ENCODE measurements at regions not wholly inside any gene's neighbourhood (a gene's known extent, or its start where the extent isn't known, plus 50 kb on each side); places are given as distances from the start of the nearest gene placed in this dataset.
"Not testable (repeated sequence)": the region's sequence is repeated elsewhere in the genome, so short reads cannot be mapped to it uniquely, and the experiment has no call there.

DNA sequence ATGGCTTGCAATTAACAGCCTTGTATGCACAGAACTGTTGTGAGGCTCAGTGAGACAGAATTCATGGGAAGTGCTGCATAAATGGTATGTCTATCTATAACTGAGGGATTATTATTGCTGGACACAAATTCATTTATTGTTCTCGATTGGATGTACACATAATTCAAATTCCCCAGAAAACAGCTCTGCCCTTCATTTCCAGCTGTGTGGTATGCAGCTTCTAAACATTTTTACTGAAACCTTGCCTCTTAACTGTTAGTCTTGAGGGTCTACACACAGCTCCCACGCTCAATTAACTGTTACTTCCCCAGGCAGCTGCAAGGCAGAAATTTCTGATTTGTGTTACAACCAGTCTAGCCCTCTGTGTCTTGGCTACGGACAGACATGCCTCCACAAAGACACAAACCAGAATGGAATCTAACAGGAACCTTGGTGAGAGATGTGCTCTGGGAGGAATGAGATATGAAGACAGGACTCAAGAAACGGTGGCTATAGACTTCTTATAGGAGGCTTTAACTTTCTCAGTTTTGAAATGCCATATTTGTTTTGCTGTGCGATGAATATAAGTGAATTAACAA, 139.7 kb upstream of the TBL1XR1 start:
- TF ChIP-seq CTCF (IDR thresholded peaks at IDR 0.05; ENCODE audit: low read depth, low read length, missing control alignments), result no peak
- DNase-seq (ENCODE audit: low read depth), result no peak
- no peak overlapping the region for H3K4me3 ChIP-seq (ENCODE audit: low read depth, low read length)

GRCh38 chr3:177337541-177338331, 140.5 kb upstream of the TBL1XR1 start:
- peak; percentile 73 for DNase-seq (ENCODE audit: low read depth)
- no peak overlapping the region for H3K4me3 ChIP-seq (ENCODE audit: low read depth, low read length)
- TF ChIP-seq CTCF (IDR thresholded peaks at IDR 0.05; ENCODE audit: low read depth, low read length, missing control alignments), result no peak

DNA sequence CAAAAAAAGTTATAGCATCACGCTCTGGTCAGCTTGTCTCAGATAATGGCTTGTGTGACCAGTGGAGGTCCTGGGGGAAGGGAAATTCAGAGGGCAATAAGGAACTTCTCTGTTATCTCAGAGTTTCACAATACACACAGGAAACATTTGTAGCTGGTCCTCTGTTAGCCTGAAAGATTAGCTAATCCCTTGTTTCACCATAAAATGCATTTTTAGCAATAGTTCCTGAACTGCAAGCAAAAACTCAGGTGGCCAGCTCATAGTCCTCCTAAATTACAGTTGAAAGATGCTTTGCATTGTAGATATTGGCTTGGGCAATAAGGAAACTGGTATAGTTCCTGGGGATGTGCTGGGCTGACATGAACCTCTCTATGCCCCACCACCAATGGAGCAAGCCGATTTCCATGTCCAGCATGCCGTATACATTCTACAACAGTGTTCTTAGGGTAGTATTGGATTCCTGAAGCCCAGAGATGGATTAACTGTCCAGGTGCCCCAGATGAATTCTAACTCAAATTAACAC, 141.5 kb upstream of the TBL1XR1 start:
- H3K4me3 ChIP-seq (ENCODE audit: low read depth, low read length), result no peak overlapping the region
- TF ChIP-seq CTCF (IDR thresholded peaks at IDR 0.05; ENCODE audit: low read depth, low read length, missing control alignments), result no peak
- no peak for DNase-seq (ENCODE audit: low read depth)

GRCh38 chr3:177339220-177339703, 142.0 kb upstream of the TBL1XR1 start:
- not testable (repeated sequence) for DNase-seq (ENCODE audit: low read depth); H3K4me3 ChIP-seq (ENCODE audit: low read depth, low read length)

DNA sequence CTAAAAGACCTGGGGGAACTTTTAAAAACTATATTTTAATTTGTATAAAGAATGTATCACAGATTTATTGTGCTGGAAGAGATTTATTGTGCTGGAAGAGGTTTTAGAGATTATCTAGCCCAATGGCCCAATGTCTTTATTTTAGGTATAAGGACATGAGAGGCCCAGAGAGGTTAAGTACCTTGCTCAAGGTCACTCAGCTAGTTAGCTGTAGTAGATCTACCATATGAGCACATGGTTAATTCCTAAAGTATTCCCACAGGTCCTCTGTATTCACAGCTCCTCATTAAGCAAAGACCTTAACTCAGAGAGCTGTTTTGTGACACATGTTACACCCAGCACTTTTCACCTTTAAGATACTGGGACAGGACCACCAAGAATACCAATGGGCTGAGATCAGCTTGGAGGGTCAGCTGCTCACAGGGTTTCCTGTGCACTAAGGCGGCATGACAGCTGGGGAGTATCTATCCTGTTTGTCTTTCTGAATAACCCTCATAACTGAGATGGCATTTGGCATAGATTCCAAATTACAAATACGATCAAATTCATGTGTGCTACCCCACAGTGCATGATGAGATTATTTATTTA, 143.1 kb upstream of the TBL1XR1 start:
- TF ChIP-seq CTCF (IDR thresholded peaks at IDR 0.05; ENCODE audit: low read depth, low read length, missing control alignments), result no peak
- DNase-seq (ENCODE audit: low read depth), result no peak
- H3K4me3 ChIP-seq (ENCODE audit: low read depth, low read length), result no peak overlapping the region

- TF ChIP-seq CTCF (IDR thresholded peaks at IDR 0.05; ENCODE audit: low read depth, low read length, missing control alignments), result no peak
- no peak for DNase-seq (ENCODE audit: low read depth)
- no peak overlapping the region for H3K4me3 ChIP-seq (ENCODE audit: low read depth, low read length)
These were observed 144.6 kb upstream of the TBL1XR1 start for GRCh38 chr3:177341736-177342419.

DNA sequence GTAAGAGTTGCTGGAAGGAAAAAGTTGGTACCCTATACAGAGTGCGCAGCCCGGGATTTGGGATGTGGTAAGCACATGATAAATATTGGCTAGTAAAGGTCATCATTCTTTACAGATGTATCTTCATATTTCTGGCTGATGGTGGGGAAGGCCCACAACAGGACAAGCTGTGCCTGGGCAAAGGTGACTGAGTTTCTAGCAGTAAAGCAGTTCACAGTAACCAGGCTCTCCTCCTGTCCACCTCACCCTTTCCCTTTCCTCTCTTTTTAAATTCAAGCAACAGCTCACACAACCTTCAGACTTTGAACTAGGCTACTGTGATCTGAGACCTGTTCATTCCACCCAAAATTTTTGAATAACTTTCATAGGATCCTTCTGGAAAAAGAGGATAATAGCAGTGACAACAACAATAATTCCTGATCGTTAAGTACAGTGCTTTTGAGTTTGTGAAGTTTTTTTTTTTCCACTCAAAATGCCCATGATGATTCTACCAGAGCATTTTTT, 145.9 kb upstream of the TBL1XR1 start:
- no peak overlapping the region for H3K4me3 ChIP-seq (ENCODE audit: low read depth, low read length)
- no peak for TF ChIP-seq CTCF (IDR thresholded peaks at IDR 0.05; ENCODE audit: low read depth, low read length, missing control alignments)

More for the DNA sequence above, 145.9 kb upstream of the TBL1XR1 start:
- DNase-seq (ENCODE audit: low read depth), result no peak

Measured in GM12864 (cell line).